ENCODE measurements at regions not wholly inside any gene's neighbourhood (a gene's known extent, or its start where the extent isn't known, plus 50 kb on each side); places are given as distances from the start of the nearest gene placed in this dataset.

- H3K27me3 ChIP-seq (ENCODE audit: insufficient read depth, poor library complexity, severe bottlenecking), result no peaks in the 10 kb centered on the region
- H3K27ac ChIP-seq (replicated peaks), result no peak overlapping the region
- no peak for TF ChIP-seq SPI1 (IDR thresholded peaks at IDR 0.05; ENCODE audit: borderline replicate concordance, low read depth)
- no peak for TF ChIP-seq REST (IDR thresholded peaks at IDR 0.05; ENCODE audit: insufficient replicate concordance, low read depth)
- no peak for TF ChIP-seq GABPA (IDR thresholded peaks at IDR 0.05; ENCODE audit: low read depth)
- TF ChIP-seq POLR2AphosphoS5 (IDR thresholded peaks at IDR 0.05; ENCODE audit: low read depth), result no peak
- no peak for TF ChIP-seq CTCF (IDR thresholded peaks at IDR 0.05; ENCODE audit: insufficient read depth, low read length)
- DNase-seq (ENCODE audit: low read depth in 1 of 2, low spot score in 1 of 2), result no peak
- H3K4me3 ChIP-seq (replicated peaks; ENCODE audit: insufficient read depth, low read length), result no peak overlapping the region
Measured at GRCh38 chr12:24697769-24698168, 251.1 kb downstream of the BCAT1 start.

GRCh38 chr12:24697295-24697694 is 251.6 kb downstream of the BCAT1 start:
- no peak for DNase-seq (ENCODE audit: low read depth in 1 of 2, low spot score in 1 of 2)
- TF ChIP-seq SPI1 (IDR thresholded peaks at IDR 0.05; ENCODE audit: borderline replicate concordance, low read depth) (no peak), GABPA (IDR thresholded peaks at IDR 0.05; ENCODE audit: low read depth) (no peak), REST (IDR thresholded peaks at IDR 0.05; ENCODE audit: insufficient replicate concordance, low read depth) (no peak), CTCF (IDR thresholded peaks at IDR 0.05; ENCODE audit: insufficient read depth, low read length) (no peak), POLR2AphosphoS5 (IDR thresholded peaks at IDR 0.05; ENCODE audit: low read depth) (no peak)
- Histone ChIP-seq H3K27ac (replicated peaks) (no peak overlapping the region), H3K27me3 (ENCODE audit: insufficient read depth, poor library complexity, severe bottlenecking) (no peaks in the 10 kb centered on the region), H3K4me3 (replicated peaks; ENCODE audit: insufficient read depth, low read length) (no peak overlapping the region)

GRCh38 chr12:24696800-24697199 is 252.1 kb downstream of the BCAT1 start:
- no peak overlapping the region for H3K4me3 ChIP-seq (replicated peaks; ENCODE audit: insufficient read depth, low read length)
- DNase-seq (ENCODE audit: low read depth in 1 of 2, low spot score in 1 of 2), result no peak
- H3K27ac ChIP-seq (replicated peaks), result no peak overlapping the region
- H3K27me3 ChIP-seq (ENCODE audit: insufficient read depth, poor library complexity, severe bottlenecking), result no peaks in the 10 kb centered on the region
- TF ChIP-seq GABPA (IDR thresholded peaks at IDR 0.05; ENCODE audit: low read depth) (no peak), POLR2AphosphoS5 (IDR thresholded peaks at IDR 0.05; ENCODE audit: low read depth) (no peak), REST (IDR thresholded peaks at IDR 0.05; ENCODE audit: insufficient replicate concordance, low read depth) (no peak), CTCF (IDR thresholded peaks at IDR 0.05; ENCODE audit: insufficient read depth, low read length) (no peak), SPI1 (IDR thresholded peaks at IDR 0.05; ENCODE audit: borderline replicate concordance, low read depth) (no peak)
